ENCODE measurements at regions not wholly inside any gene's neighbourhood (a gene's known extent, or its start where the extent isn't known, plus 50 kb on each side); places are given as distances from the start of the nearest gene placed in this dataset.
"Not testable (repeated sequence)": the region's sequence is repeated elsewhere in the genome, so short reads cannot be mapped to it uniquely, and the experiment has no call there.

DNA sequence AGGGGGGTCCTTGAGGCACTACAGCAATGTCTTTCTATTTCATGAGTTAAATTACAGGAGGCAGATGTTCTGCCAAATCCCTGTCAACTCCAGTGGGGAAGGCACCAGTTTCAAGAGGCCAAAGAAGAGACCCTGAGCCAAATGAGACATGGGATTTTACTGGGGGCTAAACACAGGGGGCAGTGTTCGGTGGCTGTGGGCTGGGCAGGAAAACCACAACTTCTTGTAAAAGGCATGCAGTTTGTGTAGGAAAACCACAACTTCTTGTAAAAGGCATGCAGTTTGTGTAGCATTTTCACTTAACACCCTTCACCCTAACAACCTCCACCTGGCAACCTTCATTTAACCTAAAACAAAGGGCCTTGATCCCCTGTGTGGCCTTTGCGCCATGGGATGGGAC is 61.0 kb downstream of the POLR2M start:
- no peak for DNase-seq

GRCh38 chr15:57769266-57769665 is 62.8 kb downstream of the POLR2M start:
- peak; percentile 88 for DNase-seq

DNA sequence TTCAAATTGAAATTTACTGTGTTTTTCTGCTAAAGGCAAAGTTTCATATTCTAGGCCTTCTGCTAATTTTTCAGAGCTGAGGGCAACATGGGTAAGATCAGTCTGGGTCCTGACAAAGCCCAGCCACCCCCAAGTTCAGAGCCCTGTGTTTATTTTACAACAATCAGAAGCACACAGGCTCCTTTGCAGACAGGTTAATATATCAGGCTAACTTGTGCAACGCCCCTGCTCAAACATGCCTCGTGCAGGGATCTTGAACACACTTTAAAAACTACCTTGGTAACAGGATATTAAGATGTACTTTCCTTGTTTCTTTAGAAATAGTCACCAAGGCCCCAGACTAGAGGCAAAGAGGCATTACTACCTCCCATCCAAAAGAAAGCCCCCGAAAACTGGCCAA is 64.0 kb downstream of the POLR2M start:
- no peak for DNase-seq

- no peak for DNase-seq
Observed at GRCh38 chr15:57772223-57772957, 65.9 kb downstream of the POLR2M start.

GRCh38 chr15:57773051-57773450 is 66.5 kb downstream of the POLR2M start:
- DNase-seq = no peak

- no peak for DNase-seq
Observed at GRCh38 chr15:57777003-57777402, 70.5 kb downstream of the POLR2M start.

- no peak for DNase-seq
Observed at GRCh38 chr15:57780471-57780870, 74.0 kb downstream of the POLR2M start.

DNA sequence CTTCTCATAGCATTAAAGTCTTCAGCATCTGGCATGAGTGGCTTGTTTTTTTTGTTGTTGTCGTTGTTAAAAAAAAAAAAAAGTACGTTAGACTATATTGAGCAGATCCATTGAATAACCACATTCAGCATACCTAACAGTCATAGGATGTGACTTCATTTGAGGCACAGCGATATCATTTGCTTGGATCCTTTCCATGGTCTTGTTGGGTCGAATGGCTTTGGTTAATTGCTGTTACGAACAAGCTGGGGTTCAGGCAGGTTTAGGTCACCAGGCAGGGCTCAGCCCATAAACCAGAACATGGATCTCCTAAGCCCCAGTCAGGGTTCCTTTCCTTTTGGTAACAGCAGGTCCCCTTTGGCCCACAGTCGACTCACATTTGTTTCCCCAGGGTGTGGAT is 76.2 kb downstream of the POLR2M start:
- DNase-seq = no peak

DNA sequence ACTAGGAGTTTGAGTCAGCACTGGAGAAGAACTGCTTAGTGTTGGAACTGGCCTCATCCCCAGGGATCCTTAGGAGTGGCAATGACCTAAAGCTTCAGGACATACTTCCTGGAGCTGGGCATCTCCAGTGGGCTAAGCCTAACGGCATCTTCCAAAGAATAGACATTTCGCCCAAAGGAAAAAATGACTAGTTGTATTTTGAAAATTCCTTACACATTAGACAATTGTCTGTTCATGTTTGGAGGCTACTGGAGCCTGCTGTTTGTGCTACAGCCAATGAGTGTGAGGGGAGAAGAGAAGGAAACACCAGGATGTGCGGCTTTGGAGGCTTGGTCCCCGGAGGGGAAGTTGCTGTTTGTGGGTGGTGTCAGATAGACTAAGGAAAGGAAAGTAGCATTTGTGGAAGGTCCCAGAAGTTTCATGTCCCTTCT is 77.6 kb downstream of the POLR2M start:
- peak; percentile 93 for DNase-seq

DNA sequence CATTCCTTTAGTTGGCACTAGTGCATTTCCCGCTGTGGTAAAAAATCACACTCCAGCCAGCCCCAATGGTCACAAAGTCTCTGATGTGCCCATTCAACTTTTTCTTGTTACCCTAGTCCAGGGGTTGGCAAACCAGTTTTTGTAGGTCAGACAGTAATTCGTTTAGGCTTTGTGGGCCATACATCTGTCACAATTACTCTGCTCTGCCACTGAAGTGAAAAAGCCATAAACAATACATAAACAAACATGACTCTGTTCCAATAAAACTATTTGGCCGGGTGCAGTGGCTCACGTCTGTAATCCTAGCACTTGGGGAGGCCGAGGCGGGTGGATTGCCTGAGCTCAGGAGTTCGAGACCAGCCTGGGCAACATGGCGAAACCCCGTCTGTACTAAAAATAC is 78.5 kb downstream of the POLR2M start:
- no peak for DNase-seq

DNA sequence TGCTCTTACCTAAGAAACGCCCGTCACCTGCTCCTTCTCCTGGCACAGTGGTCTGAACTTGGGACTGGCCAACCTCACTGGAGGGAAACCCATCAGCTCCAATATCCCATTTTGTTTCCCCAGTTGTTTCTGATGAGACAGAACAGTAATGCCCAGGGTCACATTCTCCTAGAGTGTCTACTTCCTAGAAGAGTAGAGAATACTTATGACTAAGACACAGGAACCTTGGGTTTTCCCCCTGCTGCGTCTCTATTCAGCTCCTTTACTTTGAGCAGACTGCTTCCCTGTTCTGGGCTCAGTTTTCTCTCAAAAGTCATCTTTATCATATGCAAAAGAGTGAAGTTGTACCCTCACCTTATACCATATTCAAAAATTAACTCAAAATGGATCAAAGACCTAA is 79.4 kb downstream of the POLR2M start:
- no peak for DNase-seq

- peak; percentile 14 for DNase-seq
Observed at GRCh38 chr15:57789225-57789624, 82.7 kb downstream of the POLR2M start.

DNA sequence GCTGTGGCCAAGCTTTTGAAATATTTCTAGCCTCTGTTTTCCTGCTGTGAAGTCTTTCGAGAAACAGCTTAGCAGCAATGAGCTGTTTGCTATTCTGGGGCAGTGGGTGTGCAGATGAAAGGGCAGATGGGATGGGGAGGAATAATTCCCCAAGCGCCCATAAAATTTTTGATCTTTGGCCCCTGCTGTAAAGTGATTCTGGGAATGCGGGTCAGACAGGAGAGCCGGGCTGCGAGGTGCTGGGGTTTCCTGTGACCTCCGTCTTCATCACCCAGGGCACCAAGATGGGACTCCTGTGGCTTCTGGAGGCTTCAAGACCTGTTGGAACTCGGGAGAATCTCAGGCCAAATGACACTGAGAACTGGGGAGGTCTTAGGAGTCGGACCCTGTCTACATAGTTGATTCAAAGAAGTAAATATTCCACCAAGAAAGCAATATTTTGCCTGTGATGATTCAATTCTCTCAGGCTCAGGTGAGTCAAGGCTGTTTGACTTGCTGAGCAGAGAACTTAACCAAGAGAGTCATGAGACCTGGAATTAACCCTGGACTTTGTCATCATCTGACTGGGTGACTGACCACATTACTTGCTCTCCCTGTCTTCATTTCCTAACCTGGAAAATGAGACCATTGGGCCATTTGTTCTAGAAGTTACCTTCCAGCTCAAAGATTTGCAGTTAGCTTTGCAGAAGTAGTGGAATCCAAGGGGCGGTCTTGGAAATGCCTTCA is 86.4 kb downstream of the POLR2M start:
- DNase-seq = no peak

DNA sequence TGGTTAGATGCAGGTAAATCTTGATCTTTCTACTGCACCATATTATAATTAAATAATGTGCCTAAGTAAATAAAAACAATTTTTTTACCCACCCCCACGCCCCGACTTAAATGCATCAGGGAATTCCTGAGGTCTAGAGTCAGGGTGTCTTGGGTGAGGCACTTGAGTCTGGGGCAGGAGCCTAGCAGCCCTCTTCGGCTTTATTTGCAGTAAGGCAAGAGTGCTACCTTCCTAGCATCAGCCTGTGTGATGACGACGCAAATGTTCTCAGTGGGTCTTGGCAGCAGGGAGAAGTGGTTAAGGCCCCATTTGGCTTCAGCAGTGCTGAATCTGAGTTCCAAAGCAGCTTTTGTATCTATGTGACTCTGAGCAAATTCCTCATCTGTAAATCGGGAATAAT is 88.7 kb downstream of the POLR2M start:
- no peak for DNase-seq

DNA sequence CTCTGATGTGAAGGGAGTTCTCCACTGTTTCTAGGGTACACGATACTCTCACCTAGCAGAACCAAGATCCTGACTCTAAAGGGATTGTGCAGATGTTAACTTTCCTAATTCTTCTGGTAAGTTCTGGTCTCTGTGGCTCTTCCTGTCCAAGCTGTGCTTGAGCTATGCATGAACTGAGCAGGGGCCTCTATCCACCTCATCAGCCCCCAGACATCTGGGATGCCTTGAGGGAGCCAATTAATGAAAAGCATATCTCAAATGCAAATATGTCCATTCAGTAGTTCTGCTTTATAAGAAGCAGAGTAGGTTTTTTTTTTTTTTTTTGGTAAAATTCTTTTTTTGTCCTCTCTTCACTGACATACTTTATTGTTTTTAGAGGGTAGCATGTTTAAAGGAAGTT is 89.6 kb downstream of the POLR2M start:
- DNase-seq = no peak

GRCh38 chr15:57797110-57797509 is 90.6 kb downstream of the POLR2M start:
- no peak for DNase-seq

DNA sequence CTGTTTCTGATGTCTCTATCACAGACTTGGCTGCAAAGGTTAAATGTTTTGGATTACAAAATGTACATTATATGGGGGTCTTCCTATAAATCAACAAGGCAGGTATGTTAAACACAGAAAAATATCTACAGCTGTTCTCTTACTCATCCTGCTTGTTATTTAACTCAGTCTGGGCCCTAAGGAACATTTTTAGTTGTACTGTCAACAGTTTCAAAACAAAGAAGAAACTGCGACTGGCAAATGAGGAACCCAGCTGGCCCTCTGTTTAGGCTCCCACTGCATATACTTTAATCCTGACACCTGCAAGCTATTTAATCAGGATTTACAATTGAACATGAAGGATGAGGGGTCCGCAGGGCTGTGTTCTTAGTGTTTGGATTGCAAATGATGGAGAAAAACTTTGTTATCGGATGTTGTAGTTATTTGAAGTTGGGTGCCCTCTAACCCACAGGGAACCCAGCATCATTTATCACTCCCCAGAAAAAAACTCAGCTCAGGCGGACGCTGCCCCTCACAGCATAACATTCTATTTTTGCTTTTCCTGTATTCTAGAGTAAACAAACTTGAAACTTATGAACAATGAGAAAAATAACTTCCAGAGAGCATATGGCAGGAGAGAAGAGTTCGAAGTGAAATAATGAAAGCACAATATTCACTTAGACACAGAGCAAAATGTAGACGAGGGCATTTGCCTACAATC is 91.2 kb downstream of the POLR2M start:
- DNase-seq = no peak

GRCh38 chr15:57806003-57806402 is 99.5 kb downstream of the POLR2M start:
- DNase-seq = no peak

GRCh38 chr15:57809285-57809684 is 102.8 kb downstream of the POLR2M start:
- not testable (repeated sequence) for DNase-seq

- DNase-seq = no peak
Observed at GRCh38 chr15:57816599-57816998, 110.1 kb downstream of the POLR2M start.

DNA sequence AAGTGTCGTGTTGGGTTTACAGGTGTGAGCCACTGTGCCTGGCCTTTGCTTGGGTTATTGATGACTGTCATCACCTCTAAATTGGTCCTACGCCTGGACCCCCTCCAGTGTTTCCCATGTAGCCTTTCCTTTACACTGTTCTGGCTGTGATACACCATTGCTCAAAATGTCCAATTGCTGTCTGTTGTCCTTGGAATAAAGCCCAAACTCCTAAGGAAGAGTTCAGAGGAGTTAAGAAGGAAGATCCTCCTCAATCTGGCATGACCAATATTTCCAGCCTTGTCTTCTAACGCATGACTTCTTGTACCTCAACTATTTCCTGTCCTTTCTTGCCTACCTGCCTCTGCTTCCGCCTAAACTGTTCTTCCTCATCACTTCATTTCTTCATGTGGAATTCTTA is 113.1 kb downstream of the POLR2M start:
- peak; percentile 34 for DNase-seq

- peak; percentile 85 for DNase-seq
Observed at GRCh38 chr15:57820119-57820518, 113.6 kb downstream of the POLR2M start.

- DNase-seq = no peak
Observed at GRCh38 chr15:57821826-57822225, 115.3 kb downstream of the POLR2M start.
